ENCODE measurements at regions not wholly inside any gene's neighbourhood (a gene's known extent, or its start where the extent isn't known, plus 50 kb on each side); places are given as distances from the start of the nearest gene placed in this dataset.

DNA sequence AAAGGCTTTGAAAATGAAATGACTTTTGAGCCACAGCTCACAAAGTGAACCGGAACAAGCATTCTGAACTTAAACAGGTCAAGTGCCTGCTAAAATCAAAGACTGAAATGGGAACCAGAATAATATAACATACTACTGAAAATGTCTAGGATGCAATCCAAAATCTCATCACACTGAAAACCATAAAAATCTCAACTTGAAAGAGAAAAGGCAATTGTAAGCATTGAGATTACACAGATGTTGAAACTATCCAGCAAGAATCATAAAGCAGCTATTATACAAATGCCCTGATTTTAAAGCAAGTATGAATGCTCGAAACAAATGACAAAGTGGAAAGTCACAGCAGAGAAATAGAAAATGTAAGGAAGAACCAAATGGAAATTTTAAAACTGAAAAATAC lies 211.5 kb upstream of the GAS1 start:
- no peaks in the 10 kb centered on the region for H3K4me1 ChIP-seq
- H3K27ac ChIP-seq = no peak overlapping the region
- no peak for DNase-seq
- TF ChIP-seq, protein P1, sequence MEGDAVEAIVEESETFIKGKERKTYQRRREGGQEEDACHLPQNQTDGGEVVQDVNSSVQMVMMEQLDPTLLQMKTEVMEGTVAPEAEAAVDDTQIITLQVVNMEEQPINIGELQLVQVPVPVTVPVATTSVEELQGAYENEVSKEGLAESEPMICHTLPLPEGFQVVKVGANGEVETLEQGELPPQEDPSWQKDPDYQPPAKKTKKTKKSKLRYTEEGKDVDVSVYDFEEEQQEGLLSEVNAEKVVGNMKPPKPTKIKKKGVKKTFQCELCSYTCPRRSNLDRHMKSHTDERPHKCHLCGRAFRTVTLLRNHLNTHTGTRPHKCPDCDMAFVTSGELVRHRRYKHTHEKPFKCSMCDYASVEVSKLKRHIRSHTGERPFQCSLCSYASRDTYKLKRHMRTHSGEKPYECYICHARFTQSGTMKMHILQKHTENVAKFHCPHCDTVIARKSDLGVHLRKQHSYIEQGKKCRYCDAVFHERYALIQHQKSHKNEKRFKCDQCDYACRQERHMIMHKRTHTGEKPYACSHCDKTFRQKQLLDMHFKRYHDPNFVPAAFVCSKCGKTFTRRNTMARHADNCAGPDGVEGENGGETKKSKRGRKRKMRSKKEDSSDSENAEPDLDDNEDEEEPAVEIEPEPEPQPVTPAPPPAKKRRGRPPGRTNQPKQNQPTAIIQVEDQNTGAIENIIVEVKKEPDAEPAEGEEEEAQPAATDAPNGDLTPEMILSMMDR (IDR thresholded peaks at IDR 0.05) = no peak
- no peaks in the 10 kb centered on the region for H3K36me3 ChIP-seq
- H3K9me3 ChIP-seq = no peaks in the 10 kb centered on the region
- peaks cover 6% of the 10 kb centered on the region for H3K27me3 ChIP-seq (ENCODE audit: low read depth)
- ATAC-seq = no peak
- intact Hi-C loops (cut with DNase I) = no loop called here
- H3K4me3 ChIP-seq = no peak overlapping the region

DNA sequence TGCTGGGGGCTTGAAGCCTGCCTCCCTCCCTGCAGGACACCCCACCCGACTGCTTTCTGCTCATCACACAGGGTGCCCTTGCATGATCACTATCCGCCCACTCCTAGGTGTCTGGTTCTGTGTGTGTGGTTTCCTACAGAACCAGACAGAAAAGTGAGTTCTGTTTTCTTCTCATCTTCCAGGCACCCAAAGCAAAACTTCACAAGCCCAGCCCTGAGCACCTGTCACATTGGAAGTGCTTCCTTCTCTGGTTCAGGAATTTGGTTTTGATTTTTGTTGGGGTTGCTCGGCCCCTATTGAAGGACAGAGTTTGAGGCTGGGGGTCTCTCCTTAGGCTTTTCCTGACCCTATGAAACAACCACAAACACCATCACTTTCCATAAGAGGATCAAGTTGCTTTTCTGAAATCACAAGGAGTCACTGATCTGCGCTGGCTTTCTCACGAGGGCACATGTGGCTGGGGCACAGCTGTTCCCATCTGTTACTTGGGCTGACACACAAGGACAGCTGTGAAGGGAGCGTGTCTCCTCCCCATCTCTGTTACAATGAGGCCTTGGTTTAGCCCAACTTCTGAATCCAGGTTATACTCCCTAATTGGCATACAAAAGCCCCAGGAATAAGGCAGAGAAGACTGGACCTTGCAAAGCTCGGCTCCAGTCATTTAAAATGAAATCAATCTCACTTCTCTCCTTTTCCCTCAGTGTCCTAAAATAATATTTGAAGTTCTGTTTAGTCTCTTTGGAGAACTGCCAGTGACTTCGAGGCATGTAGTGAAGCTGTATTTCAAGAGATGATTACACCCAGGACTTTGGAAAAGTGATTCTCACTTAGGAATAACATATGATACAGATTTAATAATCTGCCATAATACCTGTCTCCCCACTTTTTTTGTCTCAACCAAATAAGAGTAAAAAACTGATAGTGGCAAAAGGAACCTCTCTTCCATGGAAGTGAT lies 213.1 kb upstream of the GAS1 start:
- ATAC-seq = no peak

GRCh38 chr9:87167161-87167560 lies 219.9 kb upstream of the GAS1 start:
- TF ChIP-seq, protein P1 (IDR thresholded peaks at IDR 0.05) = no peak
- no peaks in the 10 kb centered on the region for H3K36me3 ChIP-seq
- H3K27ac ChIP-seq = no peak overlapping the region
- ATAC-seq (no peak), DNase-seq (no peak)
- intact Hi-C loops (cut with DNase I) = no loop called here
- H3K4me3 ChIP-seq = no peak overlapping the region
- no peaks in the 10 kb centered on the region for H3K9me3 ChIP-seq
- no peaks in the 10 kb centered on the region for H3K27me3 ChIP-seq (ENCODE audit: low read depth)
- no peaks in the 10 kb centered on the region for H3K4me1 ChIP-seq

More for the DNA sequence above, 213.1 kb upstream of the GAS1 start:
- TF ChIP-seq, protein P1 (IDR thresholded peaks at IDR 0.05) = no peak
- Histone ChIP-seq H3K4me1 (no peaks in the 10 kb centered on the region), H3K9me3 (no peaks in the 10 kb centered on the region), H3K4me3 (no peak overlapping the region), H3K27me3 (ENCODE audit: low read depth) (no peaks in the 10 kb centered on the region), H3K36me3 (no peaks in the 10 kb centered on the region), H3K27ac (no peak overlapping the region)
- no peak for DNase-seq
- intact Hi-C loops (cut with DNase I) = no loop called here

DNA sequence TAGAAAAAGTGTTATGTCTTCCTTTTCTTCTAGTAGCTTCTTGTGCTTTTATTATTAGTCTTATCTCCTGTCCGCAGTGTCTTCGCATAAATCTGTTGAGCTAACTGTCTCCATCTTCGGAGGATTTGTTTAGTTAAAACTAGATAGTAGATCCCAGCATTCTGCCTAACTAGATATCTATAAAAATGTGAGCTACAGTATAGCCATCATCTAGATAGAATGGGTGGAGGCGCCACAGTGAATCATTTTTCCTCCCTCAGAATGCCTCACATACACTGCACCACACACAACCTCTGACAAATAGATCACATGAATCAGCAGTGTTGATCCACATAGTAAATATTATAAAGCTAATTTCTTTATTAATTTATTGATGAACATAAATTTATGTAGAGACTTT lies 220.3 kb upstream of the GAS1 start:
- Histone ChIP-seq H3K36me3 (no peaks in the 10 kb centered on the region), H3K27me3 (ENCODE audit: low read depth) (no peaks in the 10 kb centered on the region), H3K4me1 (no peaks in the 10 kb centered on the region), H3K27ac (no peak overlapping the region), H3K4me3 (no peak overlapping the region), H3K9me3 (no peaks in the 10 kb centered on the region)
- no peak for DNase-seq
- no peak for ATAC-seq
- TF ChIP-seq, protein P1 (IDR thresholded peaks at IDR 0.05) = no peak
- intact Hi-C loops (cut with DNase I) = no loop called here

- Histone ChIP-seq H3K27ac (no peak overlapping the region), H3K4me1 (no peaks in the 10 kb centered on the region), H3K27me3 (ENCODE audit: low read depth) (no peaks in the 10 kb centered on the region), H3K36me3 (no peaks in the 10 kb centered on the region), H3K9me3 (no peaks in the 10 kb centered on the region), H3K4me3 (no peak overlapping the region)
- intact Hi-C loops (cut with DNase I) = no loop called here
- ATAC-seq = no peak
- TF ChIP-seq, protein P1 (IDR thresholded peaks at IDR 0.05) = no peak
- no peak for DNase-seq
Observed at GRCh38 chr9:87178302-87178701, 231.0 kb upstream of the GAS1 start.
